ENCODE measurements at regions not wholly inside any gene's neighbourhood (a gene's known extent, or its start where the extent isn't known, plus 50 kb on each side); places are given as distances from the start of the nearest gene placed in this dataset.
"Not testable (repeated sequence)": the region's sequence is repeated elsewhere in the genome, so short reads cannot be mapped to it uniquely, and the experiment has no call there.

DNA sequence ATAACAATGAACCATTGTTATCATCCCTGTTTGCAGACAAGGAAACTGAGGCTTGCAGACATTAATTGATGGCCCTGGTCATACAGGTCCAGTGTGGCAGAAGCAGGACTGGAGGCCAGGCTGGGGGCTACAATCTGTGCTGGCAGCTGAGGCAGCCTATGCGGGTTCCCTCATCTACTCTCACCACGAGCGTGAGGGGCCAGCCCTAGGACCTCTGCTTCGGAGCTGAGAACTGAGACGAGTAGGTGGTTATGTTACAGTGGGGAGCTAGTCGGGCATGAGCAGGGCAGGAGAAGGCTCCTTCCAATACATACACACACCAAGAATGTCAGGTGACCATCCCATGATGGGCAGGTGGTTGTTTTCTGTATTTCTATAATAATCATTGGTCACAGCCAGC is 82.2 kb upstream of the ASB18 start:
- DNase-seq (ENCODE audit: extremely low read depth, low read depth): no peak

DNA sequence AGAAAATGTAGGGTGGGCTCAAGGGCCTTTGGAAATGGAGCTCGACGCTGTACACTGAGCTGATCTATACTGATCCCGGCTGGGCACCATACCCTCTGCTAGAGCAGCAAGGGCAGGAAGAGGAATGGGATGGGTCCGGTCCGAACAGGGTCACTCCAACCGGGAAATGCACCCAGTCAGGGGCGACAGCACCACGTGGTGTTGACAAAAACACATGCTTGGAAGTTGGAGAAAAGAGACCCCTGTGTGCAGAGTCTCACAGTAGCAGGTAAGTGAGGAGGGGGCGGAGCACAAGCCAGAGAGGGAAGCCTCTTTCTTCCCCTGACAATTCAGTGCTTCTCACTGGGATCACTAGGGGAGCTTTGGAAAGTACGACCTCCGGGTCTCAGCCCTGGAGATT is 84.1 kb upstream of the ASB18 start:
- DNase-seq (ENCODE audit: extremely low read depth, low read depth): no peak

DNA sequence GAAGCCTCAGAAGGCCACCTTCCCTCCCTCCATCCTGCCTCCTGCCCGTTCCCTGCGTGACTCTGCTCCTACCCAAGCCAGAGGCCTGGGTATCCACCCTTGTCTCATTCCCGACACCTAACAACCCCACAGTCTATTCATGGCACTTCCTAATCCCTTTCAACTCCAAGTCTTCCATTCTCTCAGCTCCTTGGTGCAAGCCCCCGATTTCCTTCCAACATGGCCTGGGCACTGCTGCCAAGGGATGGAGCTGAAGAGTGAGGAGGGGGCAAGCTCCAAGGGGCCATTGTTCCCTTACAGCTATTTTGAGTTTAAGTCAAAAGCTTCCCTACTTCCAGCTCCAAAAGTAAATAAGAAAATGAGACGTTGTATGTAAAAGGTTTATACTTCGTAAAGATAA is 84.8 kb upstream of the ASB18 start:
- DNase-seq (ENCODE audit: extremely low read depth, low read depth): no peak

DNA sequence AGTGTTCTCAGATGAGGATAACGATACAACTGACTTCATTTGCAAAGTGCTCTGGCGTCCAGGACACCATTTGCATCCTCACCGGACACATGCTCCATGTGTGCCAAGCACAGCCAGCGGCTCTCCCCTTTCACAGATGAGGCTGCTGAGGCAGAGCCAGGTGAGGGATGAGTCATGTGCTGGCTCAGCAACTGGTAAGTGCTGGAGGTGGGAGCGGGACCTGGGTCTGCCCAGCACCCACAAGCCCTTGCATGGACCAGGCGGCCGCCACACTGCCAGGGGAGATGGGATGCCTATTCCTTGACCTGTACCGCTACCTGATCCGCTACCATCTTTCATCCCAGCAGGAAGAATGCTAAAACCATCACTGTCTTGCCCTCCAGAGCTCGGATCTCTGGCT is 86.2 kb upstream of the ASB18 start:
- no peak for DNase-seq (ENCODE audit: extremely low read depth, low read depth)

DNA sequence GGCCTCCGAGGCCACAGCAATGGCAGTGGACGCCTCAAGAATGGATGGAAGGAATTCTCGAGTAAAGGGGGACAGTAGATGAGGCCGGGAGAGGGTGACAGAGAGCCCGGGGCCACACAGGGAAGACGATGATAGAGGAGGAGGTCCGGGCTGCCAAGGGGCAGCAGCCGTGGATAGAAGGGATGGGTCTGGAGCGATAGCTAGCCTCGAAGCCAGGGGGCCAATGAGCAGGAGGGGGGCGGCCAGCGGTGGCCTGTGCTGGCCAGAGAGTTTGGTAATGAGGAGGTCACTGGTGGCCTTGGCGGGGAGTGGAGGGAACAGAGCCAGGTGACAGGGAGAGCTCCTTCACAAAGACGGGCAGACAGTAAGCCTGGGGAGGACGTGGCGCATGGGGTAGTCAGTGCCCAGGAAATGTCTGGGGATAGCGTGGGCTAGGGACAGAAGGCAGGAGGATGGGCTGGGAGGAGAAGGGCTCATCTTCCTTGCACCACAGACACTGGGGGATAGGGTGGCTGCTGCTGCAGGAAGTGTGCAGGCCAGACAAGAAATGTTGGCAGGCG is 87.8 kb upstream of the ASB18 start:
- DNase-seq (ENCODE audit: extremely low read depth, low read depth): no peak

DNA sequence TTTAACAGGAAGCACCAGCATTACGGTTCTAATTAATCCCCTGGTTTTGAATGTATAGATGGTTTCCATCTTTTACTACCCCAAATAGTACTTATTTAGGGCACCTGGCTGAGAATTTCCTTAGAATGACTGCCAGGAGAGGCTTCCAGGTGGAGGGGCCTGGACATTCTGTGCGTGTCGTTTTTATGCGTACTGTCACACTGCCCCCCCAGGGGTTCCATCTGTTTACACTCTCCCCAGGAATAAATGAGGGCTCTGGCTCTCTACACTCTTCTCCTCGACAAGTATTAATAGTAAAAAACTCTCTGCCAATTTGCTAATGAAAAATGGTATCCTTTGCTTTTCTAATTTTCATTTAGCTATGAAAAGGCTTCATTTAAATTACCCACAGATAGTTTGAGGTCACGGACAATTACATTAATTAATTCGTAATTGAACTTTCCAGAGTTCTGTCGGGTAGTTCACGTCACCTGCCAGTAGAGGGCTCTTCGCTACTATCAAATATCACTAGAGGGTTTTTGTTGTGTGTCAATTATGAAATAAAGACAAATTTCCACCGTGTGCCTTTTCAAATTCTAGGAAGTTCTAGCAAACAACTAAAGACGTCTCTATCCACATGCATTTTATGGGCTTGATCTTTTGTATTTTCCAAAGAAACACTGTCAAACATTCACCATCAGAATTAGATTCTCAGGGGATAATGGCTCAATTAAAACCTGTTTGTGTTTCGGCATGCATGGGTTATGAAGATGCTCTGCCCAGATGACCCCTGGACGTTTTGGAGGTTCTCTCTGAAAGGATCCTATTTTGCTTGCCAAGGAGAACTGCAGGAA is 88.8 kb upstream of the ASB18 start:
- peak; percentile 26 for DNase-seq (ENCODE audit: extremely low read depth, low read depth)

DNA sequence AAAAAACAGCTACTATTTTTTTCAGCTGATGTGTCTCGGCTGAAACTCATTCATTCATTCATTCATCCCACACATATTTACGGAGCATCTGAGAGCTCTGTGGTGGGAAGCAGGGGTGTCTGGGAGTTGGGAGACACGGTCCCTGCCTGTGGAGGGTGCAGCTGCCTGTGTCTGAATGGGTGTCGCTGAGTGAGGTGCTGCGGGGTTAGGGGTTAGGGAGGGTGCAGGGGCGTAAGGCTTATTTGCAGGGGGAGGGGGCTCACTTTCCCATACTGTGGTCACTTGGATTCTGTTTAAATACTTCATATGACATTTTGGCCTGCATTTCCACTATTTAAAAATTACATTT is 89.4 kb upstream of the ASB18 start:
- no peak for DNase-seq (ENCODE audit: extremely low read depth, low read depth)

DNA sequence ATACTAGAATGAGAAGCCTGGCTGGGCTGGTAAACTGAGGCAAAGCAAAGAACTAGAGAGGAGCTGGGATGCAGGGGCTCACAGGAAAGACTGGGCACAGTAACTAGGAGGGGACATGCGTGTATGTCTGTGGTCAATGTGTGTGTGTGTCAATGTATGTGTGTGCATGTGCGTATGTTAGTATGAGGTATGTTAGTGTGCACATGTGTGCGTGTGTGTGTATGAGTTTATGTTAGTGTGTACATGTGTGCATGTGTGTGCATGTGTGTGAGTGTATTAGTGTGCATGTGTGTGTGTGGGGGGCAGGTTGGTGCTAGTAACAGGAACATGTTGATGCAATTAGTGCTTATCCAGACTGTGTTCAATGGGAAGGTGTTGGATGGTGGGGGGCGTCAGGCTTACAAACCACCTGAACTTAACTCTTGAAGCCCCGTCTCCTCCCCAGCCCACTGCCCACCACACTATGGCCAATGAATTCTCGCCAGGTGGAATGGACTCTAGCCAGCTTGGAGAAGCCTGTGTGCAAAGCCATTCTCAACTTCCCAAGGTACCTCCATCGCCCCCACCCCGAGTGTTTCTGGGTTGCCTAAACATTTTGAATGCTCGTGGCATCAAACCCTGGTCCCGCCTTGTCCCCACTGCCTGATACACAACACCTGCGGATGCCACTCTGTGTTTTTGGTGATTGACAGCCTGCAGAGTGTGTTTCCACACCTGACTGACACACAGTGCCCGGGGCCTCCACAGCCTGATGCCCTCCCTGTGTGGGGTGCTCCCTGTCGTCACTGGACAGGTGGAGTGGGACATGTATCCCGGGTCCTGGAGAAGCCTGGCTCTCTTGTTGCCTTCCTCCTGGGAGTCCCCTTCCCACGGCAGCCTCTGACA is 90.1 kb upstream of the ASB18 start:
- DNase-seq (ENCODE audit: extremely low read depth, low read depth): no peak

DNA sequence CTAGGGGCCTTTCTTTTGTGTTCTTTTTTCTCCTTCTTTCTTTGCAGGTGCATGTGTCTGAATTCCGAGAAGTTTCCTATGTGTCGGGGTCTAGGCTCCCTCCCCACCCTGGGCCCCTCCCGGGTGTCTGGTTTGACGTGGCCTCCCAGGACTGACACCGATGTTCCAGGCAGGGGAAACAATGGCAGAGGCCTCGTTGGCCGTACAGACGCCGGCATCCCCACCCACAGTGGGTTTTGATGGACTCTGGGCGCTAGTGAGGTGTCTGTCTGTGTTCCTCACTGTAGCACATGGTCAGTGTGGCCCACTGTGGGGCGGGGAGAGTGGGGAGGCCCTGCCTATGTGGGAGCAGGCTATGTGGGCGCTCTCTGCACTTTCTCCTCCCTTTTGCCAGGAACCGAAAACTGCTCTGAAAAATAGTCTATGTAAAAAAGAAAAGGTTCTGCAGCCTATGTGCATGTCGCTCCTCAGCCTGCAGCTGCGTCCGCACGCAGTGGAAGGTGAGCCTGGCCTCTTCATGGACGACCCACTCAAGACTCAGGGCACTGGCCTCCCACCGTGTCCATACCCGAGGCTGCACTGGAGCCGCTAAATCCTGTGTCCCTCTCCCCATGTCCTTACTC is 90.9 kb upstream of the ASB18 start:
- DNase-seq (ENCODE audit: extremely low read depth, low read depth): no peak

DNA sequence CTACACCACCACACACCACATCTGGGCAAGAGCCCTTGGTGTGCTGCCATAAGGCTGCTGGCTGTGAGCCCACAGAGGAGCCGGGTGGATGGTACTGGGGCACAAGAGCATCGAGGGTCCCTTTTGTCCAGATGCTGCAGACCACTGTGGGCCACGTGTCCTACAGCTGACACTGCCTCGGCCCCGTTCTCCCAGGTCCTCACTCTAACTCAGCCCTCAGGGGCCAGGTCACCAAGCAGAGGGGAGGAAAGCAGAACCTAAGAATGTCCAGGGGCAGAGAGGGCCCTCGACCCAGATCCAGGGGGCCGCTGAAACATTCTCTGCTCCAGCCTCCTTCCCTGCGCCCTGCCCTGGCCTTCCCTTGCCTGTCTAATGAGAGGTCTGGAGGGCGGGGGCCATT is 91.7 kb upstream of the ASB18 start:
- DNase-seq (ENCODE audit: extremely low read depth, low read depth): no peak

DNA sequence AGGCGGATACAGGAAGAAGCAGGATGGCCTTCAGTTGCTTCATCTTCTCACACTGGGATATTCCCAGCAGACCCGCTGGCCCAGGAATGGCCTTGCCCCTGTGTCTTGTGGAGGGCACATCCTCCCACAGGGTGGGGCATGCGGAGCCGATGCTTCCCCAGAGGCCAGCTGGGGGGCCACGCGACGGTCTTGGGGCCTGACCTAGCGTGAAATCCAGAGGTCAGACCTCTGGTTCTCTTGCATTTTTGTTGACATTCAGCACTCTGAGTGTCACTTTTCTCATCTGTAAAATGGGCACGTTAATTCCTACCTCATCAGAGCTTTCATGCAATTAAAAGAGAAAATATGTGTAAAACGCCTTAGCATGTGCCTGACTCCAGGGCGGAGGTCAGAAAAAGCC is 92.1 kb upstream of the ASB18 start:
- DNase-seq (ENCODE audit: extremely low read depth, low read depth): not testable (repeated sequence)

DNA sequence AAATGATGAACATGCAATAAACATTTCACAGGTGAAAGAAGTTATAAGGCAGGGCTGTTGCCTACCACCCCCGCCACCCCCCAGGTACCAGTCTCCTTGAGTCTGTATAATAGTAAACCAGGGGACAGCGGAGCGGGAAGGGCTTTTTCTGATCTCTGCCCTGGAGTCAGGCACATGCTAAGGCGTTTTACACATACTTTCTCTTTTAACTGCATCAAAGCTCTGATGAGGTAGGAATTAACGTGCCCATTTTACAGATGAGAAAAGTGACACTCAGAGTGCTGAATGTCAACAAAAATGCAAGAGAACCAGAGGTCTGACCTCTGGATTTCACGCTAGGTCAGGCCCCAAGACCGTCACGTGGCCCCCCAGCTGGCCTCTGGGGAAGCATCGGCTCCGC is 94.3 kb upstream of the ASB18 start:
- not testable (repeated sequence) for DNase-seq (ENCODE audit: extremely low read depth, low read depth)

DNA sequence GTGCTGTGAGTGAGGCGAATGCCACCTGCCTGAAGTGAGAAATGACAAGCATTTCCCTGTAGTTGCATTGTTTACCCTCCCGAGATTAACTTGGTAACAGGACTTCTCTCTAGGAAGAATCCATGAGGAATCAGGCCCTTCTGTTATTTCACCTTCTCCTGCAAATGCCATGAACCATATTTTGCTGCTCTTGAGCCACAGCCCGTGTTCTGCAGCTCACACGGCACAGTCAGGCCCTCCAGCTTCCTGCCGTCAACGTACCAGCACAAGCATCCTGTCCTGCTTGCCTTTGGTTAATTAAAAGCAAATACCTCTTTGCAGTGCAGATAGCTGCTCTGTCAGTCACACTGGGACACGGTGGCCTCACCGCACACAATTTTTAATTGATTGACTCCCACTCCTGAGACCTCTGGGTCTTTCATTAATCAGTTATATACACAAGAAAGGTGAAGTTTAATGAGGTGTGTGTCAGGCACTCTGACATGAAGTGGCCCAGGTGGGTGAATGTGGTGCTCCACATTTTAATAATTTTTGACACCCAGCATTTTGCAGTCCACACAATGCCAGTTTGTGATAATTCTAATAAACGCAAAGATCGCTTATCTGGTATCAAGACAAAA is 95.3 kb upstream of the ASB18 start:
- no peak for DNase-seq (ENCODE audit: extremely low read depth, low read depth)

DNA sequence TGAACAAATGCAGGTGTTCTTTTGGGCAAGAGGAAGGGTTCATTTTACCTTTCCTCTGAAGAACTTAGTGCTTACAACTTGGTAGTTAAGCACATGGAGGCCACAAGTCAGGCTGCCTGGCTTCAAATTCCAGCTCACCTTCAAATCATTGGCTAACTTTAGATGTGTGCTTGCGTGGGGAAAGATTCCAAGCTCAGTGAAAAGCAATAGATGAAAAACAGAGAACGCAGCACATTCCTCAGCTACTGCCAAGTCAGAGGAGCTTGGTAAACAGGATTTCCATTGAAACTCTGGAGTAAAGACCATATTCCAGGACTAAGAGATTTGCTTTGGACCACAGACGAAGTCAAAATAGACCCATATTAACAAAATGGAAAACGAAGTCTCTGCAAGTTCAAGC is 96.3 kb upstream of the ASB18 start:
- no peak for DNase-seq (ENCODE audit: extremely low read depth, low read depth)

DNA sequence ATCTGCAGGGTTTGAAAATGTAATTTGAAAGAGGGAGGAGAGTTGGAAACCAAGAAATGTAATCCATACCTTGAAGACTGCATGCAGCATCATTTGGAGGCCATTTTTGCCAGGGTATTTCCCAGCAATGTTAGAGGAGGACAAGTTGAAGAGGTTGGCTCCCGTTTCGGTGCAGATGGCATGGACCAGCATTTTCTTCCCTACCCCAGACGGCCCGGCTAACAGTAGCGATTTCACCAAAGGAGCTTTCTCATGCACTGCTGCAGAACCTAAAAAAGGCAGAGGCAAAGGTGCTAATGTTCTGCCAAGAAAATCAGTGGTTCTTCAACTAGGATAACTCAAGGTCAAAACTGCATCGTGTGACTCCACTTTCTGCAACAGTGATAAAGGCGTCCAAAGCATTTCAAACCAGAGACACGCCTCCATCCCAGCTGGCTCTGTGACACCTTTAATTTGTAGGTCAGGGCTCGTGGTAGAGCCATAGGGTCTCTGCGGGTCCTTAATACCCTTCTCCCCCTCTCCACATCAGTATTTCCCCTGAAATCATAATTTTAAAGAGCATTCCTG is 99.6 kb upstream of the ASB18 start:
- DNase-seq (ENCODE audit: extremely low read depth, low read depth): no peak

DNA sequence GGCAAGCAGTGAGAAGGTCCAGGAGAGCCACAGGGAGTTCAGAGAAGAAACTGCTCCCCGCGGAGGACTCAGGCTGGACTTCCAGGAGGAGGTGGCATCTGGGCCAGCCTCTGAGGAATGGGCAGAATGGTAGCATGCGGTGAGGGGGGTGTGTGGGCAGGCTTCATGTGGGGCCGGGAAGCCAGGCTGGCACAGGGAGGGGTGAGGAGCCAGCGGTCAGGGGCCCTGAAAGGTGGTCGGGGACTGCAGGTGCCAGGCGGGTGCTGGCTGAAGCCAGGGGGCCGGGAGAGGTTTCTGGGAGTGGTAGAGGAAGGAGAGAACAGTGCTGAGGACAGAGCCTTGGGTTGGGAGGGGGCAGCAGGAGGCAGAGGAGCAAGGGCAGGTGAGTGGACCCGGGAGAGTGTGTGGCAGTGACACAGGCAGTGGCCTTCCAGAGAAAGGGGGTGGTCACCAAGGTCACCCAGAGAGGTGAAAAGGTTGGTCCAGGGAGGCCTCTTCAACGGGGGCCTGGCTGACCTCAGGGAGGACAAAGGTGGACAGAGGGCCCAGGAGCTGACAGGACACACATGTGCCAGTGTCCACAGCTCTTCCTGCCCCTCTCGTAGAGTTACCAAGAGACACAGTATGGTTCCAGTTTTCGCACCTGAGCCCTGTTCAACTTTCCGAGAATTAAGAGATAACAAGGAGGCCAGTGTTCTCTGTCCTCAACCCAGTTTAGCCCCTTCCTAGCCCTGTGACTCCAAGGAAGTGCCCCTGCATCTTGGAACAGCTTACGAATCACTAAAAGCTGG is 101.2 kb upstream of the ASB18 start:
- DNase-seq (ENCODE audit: extremely low read depth, low read depth): no peak

DNA sequence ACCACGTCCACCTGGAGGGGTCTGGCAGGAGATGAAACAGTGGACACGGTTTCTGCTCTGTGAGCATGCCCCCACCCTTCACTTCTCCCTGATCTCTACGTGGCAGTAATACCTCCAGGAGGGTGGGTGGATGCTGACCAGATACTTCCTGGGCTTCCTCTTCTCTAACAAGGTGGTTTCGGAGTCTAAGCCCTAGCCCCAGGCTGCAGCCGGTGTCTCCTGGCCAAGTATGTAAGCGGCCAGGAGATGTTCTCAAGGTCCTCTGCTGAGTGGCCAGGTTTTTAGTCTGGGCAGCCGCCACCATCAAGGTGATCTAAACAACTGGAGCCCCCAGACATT is 101.8 kb upstream of the ASB18 start:
- no peak for DNase-seq (ENCODE audit: extremely low read depth, low read depth)

DNA sequence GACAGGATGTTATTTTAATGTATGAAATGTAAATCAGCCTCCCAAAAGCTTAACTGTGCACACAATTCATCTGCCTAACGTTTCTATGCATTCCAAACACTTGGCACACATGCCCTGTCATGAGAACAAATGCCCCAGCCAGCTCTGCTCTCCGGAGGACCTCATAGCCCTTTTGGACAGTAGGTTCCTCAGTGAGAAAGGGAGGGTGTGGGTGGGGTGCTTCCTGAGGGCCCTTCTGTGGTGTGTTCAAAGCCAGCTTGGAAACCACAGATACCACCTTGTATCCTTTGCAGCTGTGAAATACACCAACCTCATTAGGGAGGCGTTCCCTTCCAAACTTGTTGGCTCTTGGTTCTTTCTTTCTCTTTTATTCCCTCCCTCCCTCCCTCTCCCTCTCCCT is 102.2 kb upstream of the ASB18 start:
- no peak for DNase-seq (ENCODE audit: extremely low read depth, low read depth)

DNA sequence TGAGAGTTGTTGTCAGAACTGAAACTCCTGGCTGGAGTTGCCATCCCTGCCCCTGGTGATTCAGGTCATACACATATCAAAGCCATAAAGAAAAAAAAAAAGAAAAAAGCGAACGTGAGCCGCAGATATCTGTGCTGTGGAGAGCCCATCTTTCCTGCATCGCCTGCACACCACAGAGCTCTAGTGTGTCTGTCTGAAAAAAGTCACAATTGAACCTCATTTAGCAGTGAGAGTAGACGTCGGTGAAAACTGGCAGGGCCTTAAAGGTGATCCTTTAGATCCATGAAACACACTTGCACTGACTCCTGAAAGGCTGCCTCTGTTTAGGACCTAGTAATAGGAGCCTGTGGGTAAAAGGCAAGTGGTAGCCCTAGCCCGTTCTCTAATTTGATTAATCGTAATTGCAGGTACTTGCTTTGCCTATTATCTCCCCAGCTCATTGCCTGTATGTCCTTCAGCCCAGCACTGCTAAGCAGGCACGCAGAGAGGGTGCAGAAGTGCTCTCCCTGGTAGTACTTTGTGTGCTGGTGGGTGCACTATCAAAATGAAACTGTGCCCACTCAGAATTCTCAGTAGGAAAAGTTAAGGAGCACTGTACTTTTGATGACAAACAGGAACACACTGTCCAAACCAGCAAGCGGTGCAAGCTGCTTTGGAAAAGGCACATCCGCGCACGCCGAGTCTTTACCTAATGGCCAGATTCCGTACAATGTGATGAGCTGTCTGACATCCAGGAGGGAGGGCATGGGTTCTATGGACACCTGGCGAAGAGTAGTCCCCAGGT is 103.5 kb upstream of the ASB18 start:
- DNase-seq (ENCODE audit: extremely low read depth, low read depth): no peak

All from NCI-H460 (cell line).